Forelimb muscle (tissue), 1 donor: ENCODE measurements at regions not wholly inside any gene's neighbourhood (a gene's known extent, or its start where the extent isn't known, plus 50 kb on each side); places are given as distances from the start of the nearest gene placed in this dataset.
"Not testable (repeated sequence)": the region's sequence is repeated elsewhere in the genome, so short reads cannot be mapped to it uniquely, and the experiment has no call there.

Experiments
- DNase-seq: peaks from one replicate; pipeline ENCODE4 v3.0.0-alpha.2; 2013; ENCODE audit warnings: low read depth

DNA sequence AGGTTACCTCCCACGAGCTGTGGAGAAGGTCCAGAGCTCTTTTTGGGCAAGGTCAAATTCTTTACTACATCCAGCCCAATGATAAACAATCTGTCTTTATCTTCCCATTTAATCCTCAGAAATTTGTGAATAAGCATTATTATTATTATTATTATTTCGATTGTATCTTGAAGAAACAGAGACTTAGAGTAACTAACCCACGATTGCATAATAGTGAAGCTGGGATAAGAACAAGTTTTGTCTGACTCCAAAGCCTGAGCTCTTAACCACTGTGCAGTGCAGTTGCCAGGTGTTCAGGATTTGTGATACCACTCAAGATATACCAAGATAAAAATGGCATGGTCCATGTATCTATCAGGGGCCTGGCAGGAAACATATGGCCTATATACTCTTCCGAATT lies 166.5 kb upstream of the LDB2 start:
- no peak for DNase-seq

DNA sequence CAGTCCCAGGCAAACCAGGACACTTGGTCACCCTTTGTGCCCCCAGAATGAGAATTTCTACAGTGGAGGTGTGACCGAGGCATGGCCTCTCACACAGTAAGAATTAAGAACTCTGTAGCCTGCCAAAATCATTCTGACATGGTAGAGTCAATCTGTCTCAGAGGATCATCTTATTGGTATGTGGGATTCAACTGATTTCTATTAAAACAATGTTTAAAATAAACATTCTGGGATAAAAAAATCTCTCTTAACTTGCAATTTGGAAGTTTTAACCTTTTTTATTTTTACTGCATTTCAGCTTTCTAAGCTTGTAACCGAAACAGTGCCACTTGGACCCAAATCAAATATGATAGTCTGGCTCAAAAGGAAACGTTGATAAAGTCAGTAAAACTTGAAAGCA lies 165.4 kb upstream of the LDB2 start:
- no peak for DNase-seq

DNA sequence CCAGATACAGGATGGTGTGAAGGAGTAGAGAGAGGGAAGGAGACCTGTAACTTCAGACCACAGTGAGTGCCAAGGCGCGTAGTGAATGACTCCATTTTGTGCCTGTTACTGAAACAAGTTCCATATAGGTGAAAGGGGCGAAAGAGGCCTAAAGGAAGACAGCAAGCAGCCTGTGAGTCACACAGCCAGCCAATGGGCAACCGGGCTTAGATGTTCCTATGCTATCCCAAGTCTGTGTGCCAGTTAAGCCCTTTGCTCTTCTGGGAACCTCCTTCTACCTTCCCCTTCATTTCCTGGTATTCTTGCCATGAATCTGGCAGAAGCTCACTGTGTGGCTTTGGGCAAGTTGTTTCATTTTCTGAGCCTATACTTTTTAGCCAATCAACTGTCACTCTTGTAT lies 161.8 kb upstream of the LDB2 start:
- no peak for DNase-seq

DNA sequence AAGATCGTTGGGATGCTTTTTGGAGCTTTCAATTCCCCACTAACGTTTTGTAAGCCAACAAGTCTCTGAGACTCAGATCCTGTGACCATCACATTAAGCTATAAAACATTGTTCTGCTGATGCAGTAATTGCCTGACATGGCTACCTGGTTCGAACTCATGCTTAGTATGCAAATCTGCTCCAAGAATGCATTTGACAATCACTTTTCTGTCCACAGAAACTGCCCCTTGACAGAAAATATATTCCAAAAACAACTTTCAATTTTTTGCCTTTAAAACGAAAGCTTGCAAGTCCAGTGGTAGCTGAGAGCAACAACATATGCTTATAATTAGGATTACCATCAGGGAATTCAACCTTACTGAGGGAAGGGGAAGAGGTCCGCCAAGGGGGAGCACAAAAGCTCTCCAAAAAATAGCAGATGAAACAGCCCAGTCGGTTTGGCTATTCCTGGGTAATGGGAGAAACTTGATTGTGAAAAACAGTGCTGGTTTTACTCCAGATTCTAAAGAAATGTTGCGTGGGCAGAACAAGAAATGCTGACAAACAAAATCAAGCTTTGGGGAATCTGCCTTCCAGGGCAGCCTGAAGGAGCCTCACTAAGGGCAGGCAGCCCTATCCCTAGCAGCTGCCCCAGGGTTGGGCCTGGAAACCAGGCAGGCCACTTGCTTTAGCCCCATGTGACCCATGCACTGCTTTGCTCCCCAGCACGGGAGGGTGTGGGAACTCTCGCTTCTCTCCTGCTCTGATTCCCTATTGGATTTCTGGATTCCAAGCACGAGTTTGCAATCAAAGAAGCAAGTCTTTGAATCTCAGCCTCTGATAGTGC lies 160.7 kb upstream of the LDB2 start:
- peak; percentile 77 for DNase-seq

DNA sequence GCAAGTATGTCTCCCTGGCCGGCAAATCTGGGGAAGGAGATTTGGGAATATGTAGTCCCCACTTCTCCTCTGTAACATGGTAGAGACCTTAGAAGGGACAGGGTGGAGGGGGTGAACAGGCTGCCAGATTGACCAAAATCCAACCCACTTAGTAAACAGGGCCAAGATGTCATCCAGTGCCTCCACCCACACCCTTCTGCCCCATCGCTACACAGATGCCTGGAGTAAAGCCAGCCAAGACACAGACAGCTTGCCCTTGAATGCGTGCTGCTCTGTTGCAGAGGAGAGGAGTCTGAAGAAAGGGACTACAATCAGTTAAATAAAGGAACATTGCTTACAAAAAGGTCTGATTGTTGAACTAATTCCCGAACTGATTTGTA lies 160.1 kb upstream of the LDB2 start:
- no peak for DNase-seq

DNA sequence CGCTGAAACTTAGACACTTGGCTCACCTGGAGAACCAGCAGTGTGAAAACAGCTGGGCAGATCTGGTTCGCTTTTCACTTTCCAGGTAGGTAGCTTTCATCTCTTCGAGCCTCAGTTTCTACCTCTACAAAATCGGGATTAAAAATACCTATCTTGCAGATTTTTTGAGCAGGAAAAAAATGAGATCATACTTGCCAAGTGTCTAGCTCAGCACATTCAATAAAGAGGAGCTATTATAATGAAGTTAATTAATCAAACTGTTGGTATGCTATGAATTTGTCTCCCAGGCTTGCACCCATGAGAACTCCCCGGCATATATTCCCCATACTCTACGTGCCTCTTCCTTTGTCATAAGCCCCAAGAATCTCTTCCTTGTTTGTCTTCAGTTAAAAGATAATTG lies 158.6 kb upstream of the LDB2 start:
- no peak for DNase-seq

DNA sequence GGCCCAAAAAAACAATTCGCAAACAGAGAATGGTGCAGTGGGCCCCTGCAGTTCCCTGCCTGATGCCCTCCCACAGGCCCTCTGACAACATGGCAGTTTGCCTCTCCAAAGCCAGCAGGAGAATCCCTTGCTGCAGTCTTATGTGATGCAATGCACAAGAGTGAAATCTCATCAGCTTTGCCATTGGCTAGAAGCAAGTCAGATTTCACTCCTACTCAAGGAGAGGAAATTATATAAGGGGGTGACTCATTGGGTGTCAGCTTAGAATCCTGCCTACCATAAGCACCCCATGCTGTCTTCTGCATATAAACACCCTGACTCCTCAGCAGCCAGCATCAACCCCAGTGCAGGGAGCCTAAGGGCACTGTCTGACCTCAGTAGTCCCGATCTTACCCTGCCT lies 157.3 kb upstream of the LDB2 start:
- DNase-seq: no peak

DNA sequence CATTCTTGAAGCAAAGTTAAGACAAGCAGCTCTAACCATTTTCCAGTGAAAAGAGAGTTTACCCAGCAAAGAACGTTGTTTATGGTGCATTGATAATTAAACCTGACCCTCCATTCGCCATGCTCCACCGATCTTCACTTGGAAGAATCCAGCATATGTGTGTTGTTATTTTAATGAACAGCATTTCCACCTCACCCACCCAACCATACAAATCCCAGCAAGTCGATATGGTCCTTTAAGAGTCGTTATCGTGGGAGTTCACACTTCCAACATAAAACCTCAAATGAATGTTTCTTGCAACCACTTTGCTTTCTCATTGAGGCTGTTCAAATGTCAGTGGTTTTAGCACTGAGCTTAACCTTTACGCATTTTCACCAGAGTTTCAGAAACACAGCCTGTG lies 147.4 kb upstream of the LDB2 start:
- no peak for DNase-seq

DNA sequence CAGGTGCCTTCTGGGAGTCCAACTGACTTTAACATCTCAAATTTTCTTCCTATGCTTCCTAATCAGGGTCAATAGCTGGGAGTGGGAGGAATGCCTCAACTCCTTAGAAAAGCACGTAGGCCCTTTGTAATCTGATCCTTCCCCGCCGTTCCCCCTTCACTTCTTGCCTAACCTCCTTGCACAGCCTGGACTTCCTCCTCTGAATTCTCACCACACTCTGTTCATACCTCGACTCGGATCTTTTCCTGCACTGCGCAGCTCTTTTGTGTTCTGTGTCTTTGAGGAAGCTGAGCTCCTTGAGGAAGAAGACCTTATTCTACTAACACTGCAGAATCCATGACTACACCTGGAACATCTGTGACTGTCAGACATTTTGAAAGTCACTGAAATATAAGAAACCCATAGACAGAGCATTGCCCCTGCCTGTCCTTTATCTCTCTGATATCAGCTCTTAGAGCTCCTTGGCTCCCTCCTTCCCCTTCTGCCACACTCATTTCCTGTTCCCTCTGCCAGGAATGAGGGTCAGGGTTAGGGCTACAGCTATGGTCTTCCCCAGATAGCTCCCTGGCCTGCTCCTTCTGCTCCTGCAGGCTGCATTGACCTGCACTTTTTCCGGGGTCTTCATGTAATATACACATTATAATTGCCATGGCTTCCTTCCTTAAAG lies 140.2 kb upstream of the LDB2 start:
- no peak for DNase-seq

DNA sequence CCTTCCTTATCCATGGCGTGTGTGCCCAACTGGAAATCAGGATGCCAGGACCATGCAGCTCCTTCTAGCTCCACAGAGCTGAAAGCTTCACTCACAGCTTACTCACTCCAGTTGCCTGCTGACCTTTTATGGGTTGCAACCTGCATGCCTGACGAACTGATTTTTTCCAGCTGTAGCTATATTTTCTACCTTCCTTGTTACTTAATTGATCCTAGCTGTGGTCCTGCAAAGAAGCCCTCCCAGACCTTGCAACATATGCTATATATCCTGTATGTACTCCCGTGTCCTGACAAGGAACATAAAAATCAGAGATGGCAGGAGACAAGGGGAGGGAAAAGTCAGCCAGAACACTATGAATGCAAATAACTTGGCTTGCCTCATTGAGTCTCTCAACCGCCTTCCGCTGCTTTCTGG lies 135.3 kb upstream of the LDB2 start:
- DNase-seq: no peak

DNA sequence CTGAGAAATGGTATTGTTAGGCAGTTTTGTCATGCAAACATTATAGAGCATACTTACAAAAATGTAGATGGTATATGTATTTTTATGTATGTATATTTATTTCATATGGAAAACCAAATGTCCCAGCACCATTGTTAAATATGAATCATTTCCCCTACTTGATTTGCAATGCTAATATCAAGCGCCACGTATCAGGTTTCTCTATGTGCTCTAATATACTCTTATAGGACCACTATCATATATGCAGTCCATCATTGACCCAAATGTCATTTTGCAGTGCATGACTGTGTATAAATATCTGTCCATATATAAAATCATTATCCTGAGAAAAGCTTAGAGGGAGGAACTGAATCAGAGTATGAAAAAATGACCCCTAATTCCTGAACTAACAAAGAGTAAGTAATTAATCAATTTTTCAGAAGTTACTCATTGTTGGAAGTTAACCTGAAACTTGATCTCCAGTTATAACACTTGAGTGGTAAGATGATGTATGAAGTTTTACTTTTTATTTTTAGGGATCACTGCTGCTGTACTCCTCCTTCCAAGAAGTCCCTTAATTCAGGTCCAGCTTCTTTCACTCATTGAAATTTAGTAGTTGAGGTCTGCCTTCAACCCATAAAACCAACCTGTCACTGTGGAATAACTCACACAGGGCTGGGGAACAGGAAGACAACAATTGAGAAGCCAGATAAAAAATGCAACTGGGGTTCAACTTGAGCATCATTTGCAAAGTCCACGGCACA lies 134.8 kb upstream of the LDB2 start:
- no peak for DNase-seq

DNA sequence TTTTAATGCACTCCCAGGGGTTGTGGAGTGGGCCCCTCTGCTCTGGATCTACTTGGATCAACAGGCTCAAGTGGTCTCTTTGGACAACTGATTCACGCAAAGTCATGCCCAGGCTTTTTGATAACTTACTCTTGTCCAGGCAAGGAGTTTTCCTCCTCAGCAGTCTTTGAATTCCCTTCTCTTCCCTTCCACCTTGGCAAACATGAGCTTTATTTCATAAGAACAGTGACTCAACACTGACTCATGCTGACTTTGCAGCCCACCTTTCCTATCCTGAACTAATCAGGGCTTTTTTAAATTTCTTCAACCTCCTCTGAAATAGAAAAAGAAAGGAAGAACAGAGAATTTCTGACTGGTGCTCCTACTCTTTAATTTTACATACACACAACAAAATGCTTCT lies 132.1 kb upstream of the LDB2 start:
- no peak for DNase-seq

DNA sequence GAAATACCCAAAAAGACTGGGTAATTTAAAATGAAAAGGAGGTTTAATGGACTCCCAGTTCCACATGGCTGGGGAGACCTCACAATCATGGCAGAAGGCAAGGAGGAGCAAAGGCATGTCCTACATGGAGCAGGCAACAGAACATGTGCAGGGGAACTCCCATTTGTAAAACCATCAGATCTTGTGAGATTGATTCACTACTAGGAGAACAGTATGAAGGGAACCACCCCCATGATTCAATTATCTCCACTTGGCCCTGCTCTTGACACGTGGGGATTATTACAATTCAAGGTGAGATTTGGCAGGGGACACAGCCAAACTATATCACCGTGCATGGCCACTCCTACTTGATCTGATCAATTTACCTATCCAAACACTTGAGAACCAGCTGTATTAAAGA lies 131.5 kb upstream of the LDB2 start:
- no peak for DNase-seq

DNA sequence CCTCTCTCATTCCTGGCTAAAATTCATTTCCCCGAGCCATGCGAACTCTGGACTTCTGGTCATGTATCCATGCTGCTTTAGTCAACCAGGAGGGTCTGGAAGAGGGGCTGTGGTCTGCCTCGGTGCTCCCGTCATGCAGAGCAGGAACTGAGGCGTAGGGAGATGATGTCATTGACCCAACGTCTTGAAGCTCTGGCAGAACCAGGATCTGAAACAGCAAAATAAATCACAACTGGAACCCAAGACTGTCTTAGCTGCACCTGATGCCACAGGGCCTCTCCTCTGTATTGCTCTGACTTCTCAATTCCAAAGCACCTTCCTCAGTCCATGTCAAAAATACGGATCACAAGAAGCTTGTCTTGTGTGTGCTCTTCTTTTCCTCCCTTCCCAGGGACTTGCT lies 131.0 kb upstream of the LDB2 start:
- DNase-seq: no peak

DNA sequence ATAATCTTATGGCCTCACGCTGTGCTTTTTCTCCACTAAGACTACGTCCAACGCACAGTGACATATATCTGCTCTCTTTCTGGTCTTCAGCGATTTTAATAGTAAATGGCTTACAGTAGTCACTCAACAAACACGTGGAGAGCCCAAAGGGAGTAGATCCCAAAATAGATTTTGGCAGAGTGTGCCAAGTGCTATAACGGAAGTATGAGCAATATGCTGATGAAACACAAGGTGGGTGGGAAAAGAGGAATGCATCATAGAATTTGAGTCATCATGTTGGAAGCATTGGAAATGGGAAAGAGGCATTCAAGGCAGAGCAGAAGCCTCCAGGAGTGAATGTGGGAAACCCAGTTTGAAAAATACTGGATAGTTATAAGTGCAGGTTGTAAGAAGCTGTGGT lies 129.1 kb upstream of the LDB2 start:
- DNase-seq: no peak

DNA sequence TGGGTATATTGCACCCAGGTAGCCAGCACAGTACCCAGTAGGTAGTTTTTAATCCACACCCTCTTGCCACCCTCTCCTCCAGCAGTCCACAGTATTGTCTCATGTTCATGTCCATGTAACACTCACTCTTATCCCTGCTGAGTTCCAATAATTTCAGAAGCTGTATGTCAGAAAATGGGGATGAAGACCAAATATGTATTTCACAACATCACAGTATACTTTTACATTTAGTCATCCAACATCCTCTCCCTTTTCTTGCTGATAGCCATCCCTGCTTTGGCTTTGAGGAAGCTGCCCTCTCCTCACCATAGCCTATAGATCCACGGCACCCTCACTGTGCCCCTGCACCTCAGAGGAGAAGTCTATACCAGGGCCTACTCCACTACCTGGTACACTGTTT lies 126.0 kb upstream of the LDB2 start:
- no peak for DNase-seq

DNA sequence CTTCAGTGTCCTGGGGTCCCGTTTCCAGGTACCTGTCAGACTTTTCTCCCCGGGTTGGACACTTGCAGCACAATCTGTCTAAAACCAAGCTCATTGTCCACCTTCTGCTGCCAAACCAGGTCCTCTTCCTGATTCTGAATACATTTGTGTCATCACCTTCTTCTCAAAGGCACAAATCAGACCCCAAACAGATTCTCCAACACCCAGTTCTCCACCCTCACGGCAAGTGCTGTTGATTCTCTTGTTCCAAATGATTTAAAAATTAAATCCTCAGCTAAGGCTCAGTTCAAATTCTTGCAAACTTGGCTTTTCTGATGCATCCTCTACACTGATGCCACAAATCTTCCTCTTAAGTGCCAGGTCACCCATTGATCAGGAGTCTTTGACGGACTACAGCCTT lies 122.5 kb upstream of the LDB2 start:
- no peak for DNase-seq

DNA sequence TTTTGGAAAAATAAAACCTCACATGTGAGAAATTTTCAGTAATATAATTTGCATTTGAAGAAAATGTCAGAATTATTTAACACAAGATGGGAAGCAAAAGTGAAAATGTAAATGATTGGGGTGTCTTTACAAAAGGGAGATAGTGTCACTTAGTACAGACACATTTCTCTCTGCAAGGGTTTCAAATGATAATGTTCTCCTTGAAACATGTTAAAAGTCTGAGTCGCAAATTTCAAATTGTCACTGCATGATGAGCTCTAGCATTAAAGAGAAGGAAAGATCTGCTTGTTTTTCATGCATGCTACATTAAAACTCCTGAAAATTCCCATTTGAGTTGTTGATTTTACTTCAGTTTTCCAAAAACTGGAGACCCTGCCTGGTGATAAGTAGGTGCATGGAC lies 122.0 kb upstream of the LDB2 start:
- DNase-seq: no peak

DNA sequence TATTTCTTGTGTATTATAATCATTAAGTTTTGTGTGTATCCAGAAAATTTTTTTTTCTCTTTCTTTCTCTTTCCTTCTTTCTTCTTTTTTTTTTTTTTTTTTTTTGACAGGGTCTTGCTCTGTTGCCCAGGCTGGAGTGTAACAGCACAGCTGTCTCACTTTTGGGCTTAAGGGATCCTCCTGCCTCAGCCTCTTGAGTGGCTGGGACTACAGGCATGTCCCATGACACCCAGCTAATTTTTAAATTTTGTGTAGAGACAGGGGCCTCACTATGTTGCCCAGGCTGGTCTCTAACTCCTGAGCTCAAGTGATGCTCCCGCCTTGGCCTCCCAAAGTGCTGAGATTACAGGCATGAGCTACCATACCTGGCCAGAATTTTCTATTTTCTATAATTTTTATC lies 120.2 kb upstream of the LDB2 start:
- DNase-seq: not testable (repeated sequence)

DNA sequence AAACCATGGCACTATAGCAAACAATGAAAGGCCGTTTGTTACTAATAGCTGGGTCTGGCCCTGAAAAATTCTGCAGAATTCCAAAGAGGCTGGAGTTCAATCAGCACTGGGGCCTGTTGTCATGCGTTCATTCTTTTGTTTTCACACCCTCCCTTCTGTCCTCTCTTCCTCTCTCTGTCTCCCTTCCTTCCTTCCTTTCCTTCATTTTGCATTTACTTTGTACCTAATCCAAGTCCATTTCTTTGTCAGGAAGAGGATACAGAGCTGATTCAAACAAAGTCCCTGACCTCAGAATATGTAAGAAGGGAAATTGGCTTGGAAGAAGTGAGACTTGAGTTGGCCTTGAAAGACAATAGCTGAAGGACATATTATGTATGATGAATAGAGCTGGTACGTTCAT lies 119.6 kb upstream of the LDB2 start:
- DNase-seq: no peak

DNA sequence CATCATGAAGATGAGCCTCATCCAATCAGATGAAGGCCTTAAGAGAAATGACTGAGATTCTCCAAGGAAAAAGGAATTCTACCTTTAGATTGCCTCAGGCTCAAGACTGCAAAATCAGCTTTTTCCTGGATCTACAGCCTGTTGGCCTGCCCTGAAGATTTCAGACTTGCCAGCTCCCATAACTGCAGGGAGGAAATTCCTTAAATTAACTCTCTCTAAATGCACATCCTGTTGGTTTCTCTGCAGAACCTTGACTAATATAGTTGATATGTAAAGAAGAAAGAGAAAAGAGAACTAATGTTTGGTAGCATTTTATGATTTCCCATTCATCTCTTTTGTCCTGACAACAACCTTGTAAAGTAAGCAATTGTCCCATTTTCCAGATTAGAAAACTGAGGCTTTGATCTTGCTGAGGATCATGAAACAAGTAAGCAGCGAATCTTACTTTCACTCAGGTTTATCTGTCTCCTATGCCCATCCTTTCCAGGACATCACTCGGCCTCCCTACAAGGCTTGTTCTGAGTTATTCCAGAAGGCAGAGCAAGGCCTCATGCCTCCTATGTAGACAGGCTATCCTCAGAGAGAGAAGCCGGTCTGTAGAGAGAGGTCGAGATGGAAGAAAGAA lies 115.0 kb upstream of the LDB2 start:
- DNase-seq: no peak

DNA sequence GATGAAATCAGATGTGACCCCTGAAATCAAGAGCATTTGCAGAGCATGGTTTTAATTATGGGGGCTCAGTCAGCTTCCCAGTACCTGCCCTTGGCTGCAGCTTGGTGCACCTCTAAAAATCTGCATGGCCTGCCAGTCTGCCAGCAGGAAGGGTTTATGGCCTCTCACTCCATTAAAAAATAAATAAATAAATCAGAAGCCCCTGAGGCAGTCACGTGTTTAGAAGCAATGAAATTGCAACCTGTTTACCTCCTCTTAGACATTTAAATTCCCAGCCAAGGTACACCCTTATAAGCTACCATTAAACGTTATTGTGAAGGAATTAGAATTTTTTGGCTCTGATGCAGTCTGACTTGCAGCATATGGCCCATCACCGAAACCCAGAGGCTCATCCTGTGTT lies 114.0 kb upstream of the LDB2 start:
- DNase-seq: no peak
